SK-N-SH (cell line): ENCODE measurements at regions not wholly inside any gene's neighbourhood (a gene's known extent, or its start where the extent isn't known, plus 50 kb on each side); places are given as distances from the start of the nearest gene placed in this dataset.

Experiments
- CTCF ChIA-PET: fragments of 300-600, 350-600 bp; formaldehyde crosslinking; extraction: SDS; loops from one replicate; lab custom pipeline; 2021; lab: Yijun Ruan, JAX
- POLR2A ChIA-PET: fragments of 350-600 bp; sonication (Branson Sonifier 250); formaldehyde crosslinking; extraction: SDS; loops from one replicate; lab custom pipeline; 2020; ENCODE audit warnings: antibody characterized with exemption, inconsistent platforms; lab: Yijun Ruan, JAX
- DNase-seq: peaks from one replicate; pipeline ENCODE4 v3.0.0; 2012
- H2AFZ ChIP-seq: fragments of 200-600 bp; sonication (generic); 2 replicates; pipeline ENCODE4 v1.8.1; 2016; ENCODE audit warnings: antibody characterized with exemption, mild to moderate bottlenecking, low read depth
- H3F3A ChIP-seq: fragments of 200-600 bp; sonication (generic); replicated peaks from 2 replicates; pipeline ENCODE3; 2016; ENCODE audit warnings: antibody characterized with exemption, mild to moderate bottlenecking; ENCODE audit not compliant: insufficient read depth
- H3K27ac ChIP-seq, 2 experiments: fragments of 200-500 bp in 1 of 2; fragments of 200-600 bp in 1 of 2; sonication (Bioruptor generic) in 1 of 2; sonication (generic), shearing (Covaris generic) in 1 of 2; 2 replicates each; pipeline versions ENCODE4 v1.5.1 to v1.6.1; 2014 to 2016; ENCODE audit warnings: low read depth in 2 of 2, inconsistent platforms in 1 of 2, low read length in 1 of 2, mild to moderate bottlenecking in 1 of 2, mixed read lengths in 1 of 2
- H3K27me3 ChIP-seq: fragments of 200-600 bp; sonication (generic), shearing (Covaris generic); 2 replicates; pipeline ENCODE4 v1.6.1; 2016; ENCODE audit warnings: mixed run types; ENCODE audit not compliant: insufficient read depth
- H3K36me3 ChIP-seq, 2 experiments: fragments of 200-500 bp in 1 of 2; fragments of 200-600 bp in 1 of 2; sonication (Bioruptor generic) in 1 of 2; sonication (generic) in 1 of 2; replicated peaks in 1 of 2; 2 replicates each; pipeline versions ENCODE3 to v1.5.1; 2014 to 2016; ENCODE audit warnings: low read length in 1 of 2, mild to moderate bottlenecking in 1 of 2; ENCODE audit not compliant: insufficient read depth in 2 of 2, control insufficient read depth in 1 of 2
- H3K4me1 ChIP-seq, 2 experiments: fragments of 200-500 bp in 1 of 2; fragments of 200-600 bp in 1 of 2; sonication (Bioruptor generic) in 1 of 2; sonication (generic), shearing (Covaris generic) in 1 of 2; 2 replicates each; pipeline versions ENCODE4 v1.5.1 to v1.6.1; 2014 to 2016; ENCODE audit warnings: low read depth in 1 of 2, low read length in 1 of 2, mixed run types in 1 of 2; ENCODE audit not compliant: insufficient read depth in 2 of 2, control insufficient read depth in 1 of 2
- H3K4me2 ChIP-seq: fragments of 200-600 bp; sonication (generic), shearing (Covaris generic); 2 replicates; pipeline ENCODE4 v1.6.1; 2017; ENCODE audit warnings: mixed run types
- H3K4me3 ChIP-seq, 2 experiments: fragments of 200-500 bp in 1 of 2; fragments of 200-600 bp in 1 of 2; sonication (Bioruptor generic) in 1 of 2; sonication (generic), shearing (Covaris generic) in 1 of 2; 2 replicates each; pipeline versions ENCODE4 v1.5.1 to v1.8.1; 2014 to 2016; ENCODE audit warnings: low read depth in 2 of 2, inconsistent platforms in 1 of 2, low read length in 1 of 2, mild to moderate bottlenecking in 1 of 2, mixed read lengths in 1 of 2, moderate library complexity in 1 of 2
- H3K79me2 ChIP-seq: fragments of 200-600 bp; sonication (generic); 2 replicates; pipeline ENCODE4 v1.8.1; 2017; ENCODE audit warnings: mild to moderate bottlenecking; ENCODE audit not compliant: insufficient read depth
- H3K9ac ChIP-seq: fragments of 200-600 bp; sonication (generic); 2 replicates; pipeline ENCODE4 v1.6.1; 2017; ENCODE audit warnings: mixed run types
- H3K9me2 ChIP-seq: fragments of 200-600 bp; sonication (generic); 2 replicates; pipeline ENCODE4 v1.6.1; 2017; ENCODE audit warnings: mixed run types
- H3K9me3 ChIP-seq: fragments of 200-600 bp; sonication (generic); 2 replicates; pipeline ENCODE4 v1.6.1; 2017; ENCODE audit warnings: mixed run types, mild to moderate bottlenecking, moderate library complexity
- H4K20me1 ChIP-seq: fragments of 200-600 bp; sonication (generic); 2 replicates; pipeline ENCODE4 v1.6.1; 2017; ENCODE audit warnings: mild to moderate bottlenecking, mixed run types; ENCODE audit not compliant: insufficient read depth
- CTCF ChIP-seq: fragments of 200-600 bp; sonication (generic); IDR thresholded peaks from 2 replicates; pipeline ENCODE4 v1.6.1; 2017; ENCODE audit warnings: antibody characterized with exemption, mild to moderate bottlenecking, moderate library complexity
- ELF1 ChIP-seq: IDR thresholded peaks from 2 replicates; pipeline ENCODE4 v1.4.0; 2012
- EP300 ChIP-seq, 2 experiments: IDR thresholded peaks; 2 replicates each; pipeline versions ENCODE4 v1.4.0 to v1.6.1; 2012; ENCODE audit warnings: borderline replicate concordance in 1 of 2, low read depth in 1 of 2, low read length in 1 of 2
- EZH2phosphoT487 ChIP-seq: fragments of 200-600 bp; sonication (generic); IDR thresholded peaks from 2 replicates; pipeline ENCODE4 v1.6.1; 2017; ENCODE audit warnings: low read depth, mixed run types, mild to moderate bottlenecking, antibody characterized with exemption, moderate library complexity, borderline replicate concordance
- FOXJ3 ChIP-seq: sonication (generic); formaldehyde crosslinking; IDR thresholded peaks from 2 replicates; pipeline ENCODE4 v1.5.1; 2020; ENCODE audit warnings: mild to moderate bottlenecking, missing genetic modification reagents
- GABPA ChIP-seq: IDR thresholded peaks from 2 replicates; pipeline ENCODE4 v1.4.0; 2012; ENCODE audit warnings: low read depth, mild to moderate bottlenecking
- IRF3 ChIP-seq: fragments of 150-350 bp; IDR thresholded peaks from 2 replicates; pipeline ENCODE4 v1.6.1; 2016; ENCODE audit warnings: mild to moderate bottlenecking, low read depth, low read length
- MAX ChIP-seq: IDR thresholded peaks from 2 replicates; pipeline ENCODE4 v1.4.0; 2012; ENCODE audit warnings: low read depth
- MEF2A ChIP-seq: IDR thresholded peaks from 2 replicates; pipeline ENCODE4 v1.4.0; 2012; ENCODE audit warnings: low read depth, borderline replicate concordance
- MXI1 ChIP-seq: IDR thresholded peaks from 2 replicates; pipeline ENCODE4 v1.6.1; 2012; ENCODE audit warnings: mild to moderate bottlenecking, low read depth, low read length, improper control_type of control experiment
- NRF1 ChIP-seq: IDR thresholded peaks from 2 replicates; pipeline ENCODE4 v1.6.1; 2012; ENCODE audit warnings: low read depth, mild to moderate bottlenecking, low read length
- POLR2AphosphoS5 ChIP-seq: IDR thresholded peaks from 2 replicates; pipeline ENCODE4 v1.6.1; 2012; ENCODE audit warnings: low read depth, low read length
- RAD21 ChIP-seq: IDR thresholded peaks from 2 replicates; pipeline ENCODE4 v1.6.1; 2012; ENCODE audit warnings: mild to moderate bottlenecking, low read length
- RCOR1 ChIP-seq: fragments of 150-350 bp; IDR thresholded peaks from 2 replicates; pipeline ENCODE4 v1.6.1; 2017; ENCODE audit warnings: antibody characterized with exemption, low read length
- RFX5 ChIP-seq: IDR thresholded peaks from 2 replicates; pipeline ENCODE4 v1.6.1; 2012; ENCODE audit warnings: mild to moderate bottlenecking, improper control_type of control experiment, low read length
- SIN3A ChIP-seq: IDR thresholded peaks from 2 replicates; pipeline ENCODE4 v1.6.1; 2012; ENCODE audit warnings: low read depth, mild to moderate bottlenecking, low read length, moderate library complexity, borderline replicate concordance
- TCF12 ChIP-seq: IDR thresholded peaks from 2 replicates; pipeline ENCODE4 v1.4.0; 2012
- USF1 ChIP-seq: IDR thresholded peaks from 2 replicates; pipeline ENCODE4 v1.4.0; 2012; ENCODE audit warnings: low read depth, borderline replicate concordance
- USF2 ChIP-seq: fragments of 150-350 bp; IDR thresholded peaks from 2 replicates; pipeline ENCODE4 v1.6.1; 2017; ENCODE audit warnings: antibody characterized with exemption, low read length, low read depth, borderline replicate concordance
- ZBTB33 ChIP-seq: IDR thresholded peaks from 2 replicates; pipeline ENCODE4 v1.4.0; 2012; ENCODE audit warnings: low read depth, borderline replicate concordance
- WGBS: methylation state at CpG from one replicate; pipeline ENCODE4 v1.1.6; 2017; ENCODE audit warnings: low lambda C conversion rate; 5-methylcytosine and 5-hydroxymethylcytosine counted together

GRCh38 chr1:189597083-189597482 lies 880.6 kb downstream of the BRINP3 start:
- WGBS = 71% methylated on average over 3 of the region's 3 CpGs

GRCh38 chr1:189605226-189605625 lies 872.4 kb downstream of the BRINP3 start:
- Histone ChIP-seq H3K36me3 (peaks cover 0 to 3% of the 10 kb centered on the region in 2 experiments), H3K9me2 (no peaks in the 10 kb centered on the region), H3K27me3 (no peaks in the 10 kb centered on the region), H3K4me1 (no peaks in the 10 kb centered on the region; a peak in 1 of 4 replicates), H3K9ac (no peak overlapping the region), H3K4me2 (no peak overlapping the region), H3K27ac (no peak overlapping the region), H4K20me1 (no peaks in the 10 kb centered on the region), H2AFZ (no peak overlapping the region), H3K9me3 (no peaks in the 10 kb centered on the region), H3K79me2 (no peaks in the 10 kb centered on the region), H3K4me3 (no peak overlapping the region), H3F3A (peaks cover 4% of the 10 kb centered on the region)
- ChIA-PET CTCF (interaction anchor here (0.9 kb wide), 1 partner anchor 65 kb away, joined by 3 read pairs; no protein-coding TSS in a partner anchor), POLR2A (no interaction called here)
- WGBS = 62% methylated on average over 2 of the region's 2 CpGs
- DNase-seq = no peak
- TF ChIP-seq ZBTB33 (no peak), IRF3 (no peak), POLR2AphosphoS5 (no peak), EP300 (IDR thresholded peaks at IDR 0.05; ENCODE audit: borderline replicate concordance in 1 of 2, low read depth in 1 of 2, low read length in 1 of 2) (no peak), GABPA (no peak), TCF12 (no peak), RAD21 (no peak), RCOR1 (no peak), MEF2A (no peak), USF2 (no peak), ELF1 (no peak)

More at GRCh38 chr1:189597083-189597482, 880.6 kb downstream of the BRINP3 start:
- Histone ChIP-seq H3K4me1 (no peaks in the 10 kb centered on the region), H3K27me3 (no peaks in the 10 kb centered on the region), H3K27ac (no peak overlapping the region), H3K9ac (no peak overlapping the region), H2AFZ (no peak overlapping the region), H4K20me1 (no peaks in the 10 kb centered on the region), H3K4me2 (no peak overlapping the region), H3K36me3 (no peaks in the 10 kb centered on the region), H3F3A (no peaks in the 10 kb centered on the region), H3K9me2 (no peaks in the 10 kb centered on the region), H3K79me2 (no peaks in the 10 kb centered on the region), H3K4me3 (no peak overlapping the region), H3K9me3 (no peaks in the 10 kb centered on the region)
- DNase-seq = no peak
- CTCF ChIA-PET = no interaction called here
- POLR2A ChIA-PET = no interaction called here
- TF ChIP-seq NRF1 (no peak), MXI1 (no peak), GABPA (no peak), FOXJ3 (CRISPR knock-in tag) (no peak), EZH2phosphoT487 (no peak), RFX5 (no peak), ELF1 (no peak), EP300 (IDR thresholded peaks at IDR 0.05; ENCODE audit: borderline replicate concordance in 1 of 2, low read depth in 1 of 2, low read length in 1 of 2) (no peak), CTCF (no peak), SIN3A (no peak), USF1 (no peak), MAX (no peak), TCF12 (no peak)
